GM19193 (cell line): ENCODE measurements at regions not wholly inside any gene's neighbourhood (a gene's known extent, or its start where the extent isn't known, plus 50 kb on each side); places are given as distances from the start of the nearest gene placed in this dataset.

Source experiments
- POLR2A ChIP-seq: IDR thresholded peaks from 4 replicates; pipeline ENCODE4 v1.6.1; 2011; ENCODE audit not compliant: insufficient read depth, insufficient read length; ENCODE audit errors: extremely low read depth

DNA sequence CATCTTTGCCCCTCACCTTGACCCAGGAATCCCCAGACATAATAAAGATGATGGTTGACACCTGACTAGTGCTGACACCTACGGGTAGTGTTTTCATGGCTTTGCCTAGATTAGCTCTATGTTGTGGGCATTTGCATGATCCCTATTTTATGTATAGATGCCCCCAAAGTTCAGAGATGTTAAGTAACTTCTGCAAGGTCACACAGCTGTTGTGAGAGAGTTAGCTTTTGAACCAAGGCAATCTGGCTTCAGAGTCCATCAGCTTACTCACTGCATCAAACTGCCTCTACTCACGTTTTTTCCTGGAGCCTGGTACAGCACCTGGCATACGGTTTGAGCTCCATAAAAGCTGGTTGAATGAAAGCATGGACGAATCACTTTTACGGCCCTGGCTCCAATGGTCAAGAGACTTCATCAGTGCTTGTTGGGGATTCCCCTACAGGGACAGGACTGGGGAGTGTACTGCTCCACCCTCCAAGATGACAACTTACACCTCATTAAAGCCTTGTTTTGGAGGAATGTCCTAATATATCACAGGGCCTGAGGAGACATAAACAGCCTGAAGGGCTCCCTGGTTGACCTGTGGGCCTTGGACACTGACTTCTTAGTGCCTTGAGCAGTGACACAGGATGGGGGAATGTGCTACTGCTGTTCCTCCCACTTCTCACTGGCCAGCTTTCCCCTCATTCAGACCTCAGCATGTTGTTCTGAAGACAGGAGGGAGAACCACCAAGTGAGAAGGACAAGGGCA lies 193.2 kb upstream of the ASIC2 start:
- TF ChIP-seq POLR2A = no peak

GRCh38 chr17:33487187-33487879 lies 194.2 kb upstream of the ASIC2 start:
- TF ChIP-seq POLR2A = no peak

DNA sequence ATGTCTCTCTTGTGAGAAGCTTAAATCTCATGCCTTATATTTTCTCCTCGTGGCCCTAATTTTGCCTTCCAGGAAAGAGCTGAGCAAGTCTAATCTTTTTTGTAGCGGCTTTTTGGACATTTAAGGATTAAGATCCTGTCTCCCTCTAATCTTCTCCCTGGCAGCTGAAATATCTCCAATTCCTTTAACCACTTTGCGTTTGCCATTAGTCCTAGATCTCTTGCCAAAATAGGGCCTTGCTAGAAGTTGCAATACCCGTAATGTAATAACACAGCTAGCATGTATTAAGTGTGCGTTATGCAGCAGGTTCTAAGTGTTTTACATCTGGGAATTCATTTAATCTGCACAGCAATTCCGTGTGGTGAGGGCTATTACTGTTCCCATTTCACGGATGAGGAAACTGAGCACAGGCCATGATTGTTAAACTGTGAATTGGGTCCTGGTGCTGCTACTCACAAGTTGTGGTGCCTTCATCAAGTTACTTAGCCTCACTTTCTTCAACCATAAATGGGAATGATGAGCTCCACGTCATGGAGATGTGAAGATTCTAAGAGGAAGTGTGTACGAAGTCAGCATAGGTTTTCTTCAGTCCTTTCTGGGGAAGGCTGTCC lies 198.9 kb upstream of the ASIC2 start:
- TF ChIP-seq POLR2A = no peak

DNA sequence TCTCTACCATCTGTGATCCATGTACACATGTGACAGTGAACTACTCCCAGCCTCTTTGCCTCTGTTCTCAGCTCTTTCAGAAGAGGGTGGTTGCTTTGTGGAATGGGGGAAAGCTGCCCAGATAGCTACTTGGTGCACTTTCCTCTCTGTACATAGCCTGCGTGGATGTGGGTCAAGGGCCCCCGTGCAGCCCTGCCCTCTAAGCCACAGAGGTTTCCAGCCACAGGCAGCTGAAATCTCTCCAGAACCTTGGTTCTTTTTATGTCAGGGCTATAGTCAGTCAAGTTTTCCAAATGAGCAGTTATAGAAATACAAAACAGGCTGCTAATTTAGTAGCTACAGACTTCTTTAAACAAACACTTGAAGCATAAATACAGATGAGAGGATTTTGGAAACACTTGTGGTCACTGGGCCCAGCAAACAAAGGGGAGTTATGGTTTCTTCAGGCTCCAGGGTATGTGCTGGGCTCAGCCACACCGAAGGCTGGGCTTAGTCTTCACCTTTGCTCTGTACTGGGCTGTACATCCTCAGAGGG lies 199.7 kb upstream of the ASIC2 start:
- no peak for TF ChIP-seq POLR2A

GRCh38 chr17:33493566-33493965 lies 200.5 kb upstream of the ASIC2 start:
- no peak for TF ChIP-seq POLR2A

GRCh38 chr17:33494151-33494550 lies 201.1 kb upstream of the ASIC2 start:
- no peak for TF ChIP-seq POLR2A

GRCh38 chr17:33497623-33498022 lies 204.5 kb upstream of the ASIC2 start:
- no peak for TF ChIP-seq POLR2A

DNA sequence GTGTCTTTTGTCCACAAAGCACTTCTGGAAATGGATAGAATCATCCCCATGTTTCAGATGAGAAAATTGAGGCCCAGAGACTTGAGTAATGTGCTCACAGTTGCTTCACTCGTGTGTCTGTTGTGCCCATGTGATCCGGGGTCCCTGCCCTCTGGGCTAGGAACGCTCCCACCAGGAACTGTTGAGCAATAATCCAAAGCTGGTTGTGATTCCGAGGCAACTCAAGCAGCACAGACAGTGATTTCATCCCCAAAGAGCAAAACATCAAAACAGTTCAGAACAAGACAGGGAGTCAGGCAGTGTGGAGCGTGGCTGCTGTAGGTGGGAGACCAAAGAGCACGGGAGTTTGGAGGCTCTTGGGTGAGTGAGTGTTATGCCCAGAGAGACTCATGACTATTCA lies 205.0 kb upstream of the ASIC2 start:
- TF ChIP-seq POLR2A = no peak

DNA sequence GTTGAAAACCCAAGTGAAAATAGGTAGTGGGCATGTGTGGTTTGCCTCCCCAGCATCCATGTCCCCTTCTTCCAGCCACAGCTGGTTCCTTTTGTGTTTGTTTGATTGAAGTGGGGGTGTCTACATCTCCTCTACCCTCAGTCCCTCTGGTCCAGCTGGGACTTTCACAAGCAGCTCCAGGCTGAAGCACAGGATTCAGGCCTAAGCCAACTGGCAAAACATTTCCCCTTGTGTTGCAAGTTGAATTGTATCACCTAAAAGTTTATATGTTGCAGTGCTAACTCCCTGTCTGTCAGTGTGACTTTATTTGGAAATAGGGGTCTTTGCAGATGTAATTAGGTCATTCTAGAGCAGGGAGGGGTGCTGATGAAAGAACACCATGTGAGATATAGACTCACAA lies 205.9 kb upstream of the ASIC2 start:
- no peak for TF ChIP-seq POLR2A

DNA sequence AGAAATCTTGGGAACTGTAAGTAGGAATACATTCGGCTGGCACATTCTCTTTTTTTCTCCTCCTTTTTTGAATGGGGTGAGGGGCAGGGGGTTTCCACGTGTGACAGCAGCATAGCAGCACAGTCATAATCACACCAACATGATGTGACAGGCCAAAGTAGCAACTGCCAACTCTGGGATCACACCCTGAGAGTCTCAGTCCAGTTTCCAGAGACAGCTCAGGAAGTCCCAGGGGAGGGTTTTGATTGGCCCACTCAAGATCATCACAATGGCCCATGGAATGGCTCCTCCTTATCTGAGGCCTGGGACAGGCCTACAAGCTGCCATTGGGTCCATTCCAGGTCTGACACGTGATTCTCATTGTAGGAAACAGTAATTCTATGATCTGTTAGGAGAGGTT lies 207.1 kb upstream of the ASIC2 start:
- TF ChIP-seq POLR2A = no peak

DNA sequence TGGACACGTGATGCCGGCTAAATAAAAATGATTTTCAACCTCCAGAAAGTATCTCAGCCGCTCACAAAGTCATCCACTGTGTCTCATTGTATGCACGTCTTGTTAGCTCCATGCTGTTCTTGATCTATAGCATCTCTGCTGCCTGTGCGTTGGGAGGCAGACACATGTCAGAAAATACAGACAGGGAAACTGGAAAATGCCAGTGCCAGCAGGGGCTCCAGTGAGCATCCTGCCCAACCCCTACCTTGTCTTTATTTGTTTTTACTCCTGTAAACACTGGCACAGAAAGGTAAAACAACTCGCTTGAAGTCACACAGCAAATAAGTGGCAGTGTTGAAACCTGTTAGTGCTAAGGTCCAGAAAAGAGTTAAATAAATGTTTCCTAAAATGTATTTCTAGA lies 208.1 kb upstream of the ASIC2 start:
- no peak for TF ChIP-seq POLR2A

- no peak for TF ChIP-seq POLR2A
Measured at GRCh38 chr17:33504571-33504970, 211.5 kb upstream of the ASIC2 start.

- no peak for TF ChIP-seq POLR2A
Measured at GRCh38 chr17:33506889-33507650, 214.0 kb upstream of the ASIC2 start.

- TF ChIP-seq POLR2A = no peak
Measured at GRCh38 chr17:33508215-33508614, 215.1 kb upstream of the ASIC2 start.

- TF ChIP-seq POLR2A = no peak
Measured at GRCh38 chr17:33509331-33509730, 216.2 kb upstream of the ASIC2 start.
